Gastrocnemius medialis (tissue), 4 donors: ENCODE measurements at regions not wholly inside any gene's neighbourhood (a gene's known extent, or its start where the extent isn't known, plus 50 kb on each side); places are given as distances from the start of the nearest gene placed in this dataset.

ENCODE experiments used
- CTCF ChIP-seq, 5 experiments: fragments of 450-650 bp in 3 of 5; fragments of 200-600 bp in 2 of 5; sonication (generic) in 2 of 5; IDR thresholded peaks in 4 of 5; conservative IDR thresholded peaks in 1 of 5; 1 replicate in 4 of 5; 2 replicates in 1 of 5; pipeline ENCODE4 v1.5.1; 2016 to 2019; ENCODE audit warnings: antibody characterized with exemption in 5 of 5, mild to moderate bottlenecking in 3 of 5, moderate library complexity in 3 of 5
- POLR2A ChIP-seq, 2 donors: fragments of 450-650 bp; IDR thresholded peaks; one replicate each; pipeline ENCODE4 v1.6.1; 2017; ENCODE audit warnings: antibody characterized with exemption in 2 of 2, mild to moderate bottlenecking in 2 of 2, moderate library complexity in 2 of 2

GRCh38 chr12:20018406-20018805, 349.9 kb upstream of the PDE3A start:
- TF ChIP-seq CTCF (IDR thresholded peaks at IDR 0.05 in 4 of 5, conservative IDR thresholded peaks at IDR 0.05 in 1 of 5), result no peak
- no peak for TF ChIP-seq POLR2A (IDR thresholded peaks at IDR 0.05)
